ENCODE measurements at regions not wholly inside any gene's neighbourhood (a gene's known extent, or its start where the extent isn't known, plus 50 kb on each side); places are given as distances from the start of the nearest gene placed in this dataset.

DNA sequence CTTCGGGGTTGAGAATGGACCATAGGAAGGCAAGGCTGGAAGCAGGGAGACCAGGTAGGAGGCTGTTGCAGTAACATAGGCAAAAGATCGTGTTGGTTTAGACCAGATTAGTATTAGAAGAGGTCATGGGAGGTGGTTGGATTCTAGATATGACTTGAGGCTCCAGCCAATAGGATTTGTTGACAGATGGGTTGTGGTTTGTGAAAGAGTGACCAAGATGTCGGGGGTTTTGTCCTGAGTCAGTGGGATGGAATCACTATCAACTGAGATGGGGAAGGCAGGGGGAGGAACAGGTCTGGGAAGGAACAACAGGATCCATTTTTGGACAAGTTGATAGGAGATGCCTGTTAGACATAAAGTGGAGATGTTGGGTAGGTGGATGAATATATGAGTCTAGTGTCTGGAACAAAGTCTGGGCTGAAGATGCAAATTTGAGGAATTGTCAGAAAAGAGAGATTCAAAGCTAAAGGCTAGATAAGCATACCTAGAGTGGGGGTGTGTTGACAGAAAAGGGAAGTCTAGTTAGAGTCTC, 95.5 kb upstream of the NPHP3 start:
- Histone ChIP-seq H4K20me1 (ENCODE audit: insufficient read depth) (no peaks in the 10 kb centered on the region), H3K9me2 (ENCODE audit: insufficient read depth) (no peaks in the 10 kb centered on the region), H3K4me3 (replicated peaks in 1 of 2; ENCODE audit: low read depth in 1 of 2, low read length in 2 of 2) (no peak overlapping the region), H3K9me3 (ENCODE audit: control insufficient read depth in 1 of 2, insufficient read depth in 1 of 2, low read depth in 1 of 2, low read length in 2 of 2) (no peaks in the 10 kb centered on the region), H3K9ac (ENCODE audit: low read length) (no peak overlapping the region), H2AFZ (ENCODE audit: low read depth, low read length, poor library complexity, severe bottlenecking) (no peak overlapping the region), H3K4me1 (ENCODE audit: control insufficient read depth in 1 of 2, insufficient read depth in 2 of 2, low read length in 2 of 2) (no peaks in the 10 kb centered on the region), H3K36me3 (ENCODE audit: control insufficient read depth in 1 of 2, insufficient read depth in 2 of 2, low read length in 2 of 2) (no peaks in the 10 kb centered on the region), H3K27ac (ENCODE audit: low read depth, low read length) (no peak overlapping the region), H3K27me3 (ENCODE audit: insufficient read depth, low read length) (peaks cover 49% of the 10 kb centered on the region; the same call in 1 of the 2 replicates), H3K79me2 (ENCODE audit: insufficient read depth, low read length) (no peaks in the 10 kb centered on the region), H3K4me2 (ENCODE audit: low read length) (no peak overlapping the region)
- no TSS peak for BruUV-seq (replicated peaks)
- ATAC-seq (no peak), DNase-seq (ENCODE audit: low read depth, low spot score) (no peak)
- no peak for TF ChIP-seq POLR2A (IDR thresholded peaks at IDR 0.05; ENCODE audit: borderline replicate concordance, extremely low read depth, insufficient read depth, insufficient read length)
- TF ChIP-seq EZH2 (IDR thresholded peaks at IDR 0.05): no peak
- TF ChIP-seq, protein P1, sequence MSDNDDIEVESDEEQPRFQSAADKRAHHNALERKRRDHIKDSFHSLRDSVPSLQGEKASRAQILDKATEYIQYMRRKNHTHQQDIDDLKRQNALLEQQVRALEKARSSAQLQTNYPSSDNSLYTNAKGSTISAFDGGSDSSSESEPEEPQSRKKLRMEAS (IDR thresholded peaks at IDR 0.05): no peak
- TF ChIP-seq EZH2phosphoT487 (IDR thresholded peaks at IDR 0.05; ENCODE audit: borderline replicate concordance): no peak
- TF ChIP-seq ZFX (IDR thresholded peaks at IDR 0.05): no peak
- TF ChIP-seq CEBPB (IDR thresholded peaks at IDR 0.05; ENCODE audit: low read depth): no peak
- TF ChIP-seq EGR1 (IDR thresholded peaks at IDR 0.05; ENCODE audit: low read depth): no peak
- no peak for TF ChIP-seq SIN3A (IDR thresholded peaks at IDR 0.05; ENCODE audit: low read depth)
- TF ChIP-seq CTCF (IDR thresholded peaks at IDR 0.05 in 2 of 3, conservative IDR thresholded peaks at IDR 0.05 in 1 of 3; ENCODE audit: borderline replicate concordance in 1 of 3, insufficient read depth in 1 of 3, low read depth in 2 of 3, low read length in 2 of 3): no peak
- TF ChIP-seq JUND (IDR thresholded peaks at IDR 0.05): no peak
- no peak for TF ChIP-seq SP1 (IDR thresholded peaks at IDR 0.05; ENCODE audit: low read depth)
- TF ChIP-seq ELF1 (IDR thresholded peaks at IDR 0.05; ENCODE audit: borderline replicate concordance, low read depth): no peak
- TF ChIP-seq YY1 (IDR thresholded peaks at IDR 0.05; ENCODE audit: extremely low read depth, insufficient replicate concordance, low read depth, low read length): no peak
- TF ChIP-seq ATF3 (IDR thresholded peaks at IDR 0.05): no peak
- TF ChIP-seq SRF (IDR thresholded peaks at IDR 0.05; ENCODE audit: low read depth): no peak
- no peak for TF ChIP-seq FOSL1 (IDR thresholded peaks at IDR 0.05; ENCODE audit: low read depth)
- TF ChIP-seq ZBTB33 (IDR thresholded peaks at IDR 0.05; ENCODE audit: extremely low read depth, insufficient replicate concordance, low read length): no peak
- TF ChIP-seq, protein P2, sequence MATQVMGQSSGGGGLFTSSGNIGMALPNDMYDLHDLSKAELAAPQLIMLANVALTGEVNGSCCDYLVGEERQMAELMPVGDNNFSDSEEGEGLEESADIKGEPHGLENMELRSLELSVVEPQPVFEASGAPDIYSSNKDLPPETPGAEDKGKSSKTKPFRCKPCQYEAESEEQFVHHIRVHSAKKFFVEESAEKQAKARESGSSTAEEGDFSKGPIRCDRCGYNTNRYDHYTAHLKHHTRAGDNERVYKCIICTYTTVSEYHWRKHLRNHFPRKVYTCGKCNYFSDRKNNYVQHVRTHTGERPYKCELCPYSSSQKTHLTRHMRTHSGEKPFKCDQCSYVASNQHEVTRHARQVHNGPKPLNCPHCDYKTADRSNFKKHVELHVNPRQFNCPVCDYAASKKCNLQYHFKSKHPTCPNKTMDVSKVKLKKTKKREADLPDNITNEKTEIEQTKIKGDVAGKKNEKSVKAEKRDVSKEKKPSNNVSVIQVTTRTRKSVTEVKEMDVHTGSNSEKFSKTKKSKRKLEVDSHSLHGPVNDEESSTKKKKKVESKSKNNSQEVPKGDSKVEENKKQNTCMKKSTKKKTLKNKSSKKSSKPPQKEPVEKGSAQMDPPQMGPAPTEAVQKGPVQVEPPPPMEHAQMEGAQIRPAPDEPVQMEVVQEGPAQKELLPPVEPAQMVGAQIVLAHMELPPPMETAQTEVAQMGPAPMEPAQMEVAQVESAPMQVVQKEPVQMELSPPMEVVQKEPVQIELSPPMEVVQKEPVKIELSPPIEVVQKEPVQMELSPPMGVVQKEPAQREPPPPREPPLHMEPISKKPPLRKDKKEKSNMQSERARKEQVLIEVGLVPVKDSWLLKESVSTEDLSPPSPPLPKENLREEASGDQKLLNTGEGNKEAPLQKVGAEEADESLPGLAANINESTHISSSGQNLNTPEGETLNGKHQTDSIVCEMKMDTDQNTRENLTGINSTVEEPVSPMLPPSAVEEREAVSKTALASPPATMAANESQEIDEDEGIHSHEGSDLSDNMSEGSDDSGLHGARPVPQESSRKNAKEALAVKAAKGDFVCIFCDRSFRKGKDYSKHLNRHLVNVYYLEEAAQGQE (IDR thresholded peaks at IDR 0.05; ENCODE audit: low read depth): no peak
- ChIA-PET CTCF (no interaction called here), POLR2A (no interaction called here), RAD21 (ENCODE audit: low non-redundant PET in 1 of 2, low total read pairs in 2 of 2, uncharacterized antibody in 2 of 2, unreplicated experiment in 2 of 2) (no interaction called here)
- intact Hi-C loops (cut with micrococcal nuclease): no loop called here

All from HCT116 (cell line).